GM12878 (cell line): ENCODE measurements at regions not wholly inside any gene's neighbourhood (a gene's known extent, or its start where the extent isn't known, plus 50 kb on each side); places are given as distances from the start of the nearest gene placed in this dataset.

ENCODE experiments used
- ATAC-seq: fragments of 200-7000 bp; cut with Tn5 transposase; 3 replicates; pipeline ENCODE4 v1.9.1; 2020; ENCODE audit warnings: mild to moderate bottlenecking, moderate library complexity
- BruUV-seq: library from RNA; stranded (reverse); fragments of 400-500 nt; replicated peaks from 2 replicates; lab custom pipeline; 2021; lab: Mats Ljungman, UMichigan
- CTCF ChIA-PET: fragments of 300-600 bp; sonication (Branson Sonifier 250); formaldehyde crosslinking; extraction: SDS; loops from one replicate; lab custom pipeline; 2021; ENCODE audit warnings: inconsistent platforms; lab: Yijun Ruan, JAX
- POLR2A ChIA-PET: fragments of 350-600 bp; formaldehyde crosslinking; extraction: SDS; loops from one replicate; lab custom pipeline; 2021; ENCODE audit warnings: inconsistent platforms; lab: Charles Lee
- RAD21 ChIA-PET: fragments of 300-600 bp; sonication (Branson Sonifier 250); formaldehyde crosslinking; loops from one replicate; lab custom pipeline; 2023; ENCODE audit warnings: antibody characterized with exemption; ENCODE audit not compliant: unreplicated experiment; lab: Charles Lee
- SMC1A ChIA-PET: fragments of 300-600 bp; sonication (Branson Sonifier 250); formaldehyde crosslinking; loops from one replicate; lab custom pipeline; 2023; ENCODE audit not compliant: unreplicated experiment, uncharacterized antibody; lab: Charles Lee
- DNase-seq: peaks from one replicate; pipeline ENCODE4 v3.0.0-alpha.2; 2011; ENCODE audit warnings: low read depth, low spot score
- FAIRE-seq: peaks from 3 replicates; lab custom pipeline; 2011; peaks lifted over from hg19 to GRCh38; lab: Jason Lieb, UNC
- H2AFZ ChIP-seq: 2 replicates; pipeline ENCODE4 v1.6.0; 2011; ENCODE audit warnings: low read depth, low read length, control low read depth; ENCODE audit not compliant: control insufficient read depth
- H3K27ac ChIP-seq: 2 replicates; pipeline ENCODE4 v1.5.1; 2011; ENCODE audit warnings: control low read depth; ENCODE audit not compliant: control insufficient read depth, insufficient read depth
- H3K27me3 ChIP-seq, 2 experiments: replicated peaks in 1 of 2; 2 replicates each; pipeline versions ENCODE4 v1.6.0 to v1.6.1; 2011; ENCODE audit warnings: low read length in 1 of 2; ENCODE audit not compliant: control insufficient read depth in 2 of 2, insufficient read depth in 2 of 2
- H3K36me3 ChIP-seq, 2 experiments: 2 replicates each; pipeline ENCODE4 v1.5.1; 2011; ENCODE audit warnings: low read length in 1 of 2; ENCODE audit not compliant: control insufficient read depth in 2 of 2, insufficient read depth in 2 of 2
- H3K4me1 ChIP-seq: 2 replicates; pipeline ENCODE4 v1.6.1; 2011; ENCODE audit warnings: mild to moderate bottlenecking, low read length, moderate library complexity, mixed read lengths; ENCODE audit not compliant: control insufficient read depth, insufficient read depth
- H3K4me2 ChIP-seq: 2 replicates; pipeline ENCODE4 v1.6.0; 2011; ENCODE audit warnings: control low read depth; ENCODE audit not compliant: control insufficient read depth, insufficient read depth
- H3K4me3 ChIP-seq: fragments of 200-600 bp; sonication (generic); 2 replicates; pipeline ENCODE4 v1.5.1; 2016
- H3K79me2 ChIP-seq: 2 replicates; pipeline ENCODE4 v1.6.0; 2011; ENCODE audit warnings: low read length; ENCODE audit not compliant: control insufficient read depth, insufficient read depth
- H3K9ac ChIP-seq: 2 replicates; pipeline ENCODE4 v1.8.0; 2011; ENCODE audit warnings: low read length, control low read depth, mixed read lengths; ENCODE audit not compliant: control insufficient read depth, insufficient read depth
- H3K9me3 ChIP-seq: replicated peaks from 3 replicates; pipeline ENCODE4 v1.5.1; 2011; ENCODE audit warnings: mild to moderate bottlenecking, low read length; ENCODE audit not compliant: control insufficient read depth, insufficient read depth
- H4K20me1 ChIP-seq: 2 replicates; pipeline ENCODE4 v1.6.0; 2011; ENCODE audit not compliant: control insufficient read depth, insufficient read depth
- BMI1 ChIP-seq: fragments of 450-650 bp; IDR thresholded peaks from 2 replicates; pipeline ENCODE4 v1.6.1; 2016; ENCODE audit warnings: mild to moderate bottlenecking, moderate library complexity, borderline replicate concordance
- CBX3 ChIP-seq: fragments of 200-600 bp; sonication (generic); IDR thresholded peaks from 2 replicates; pipeline ENCODE4 v1.6.1; 2016; ENCODE audit warnings: low read depth, borderline replicate concordance
- CBX5 ChIP-seq: sonication (generic); IDR thresholded peaks from 2 replicates; pipeline ENCODE4 v1.6.1; 2016; ENCODE audit warnings: low read depth, moderate library complexity, mild to moderate bottlenecking, inconsistent platforms
- KLF5 ChIP-seq: fragments of 450-650 bp; IDR thresholded peaks from 2 replicates; pipeline ENCODE4 v1.6.1; 2014; ENCODE audit warnings: mild to moderate bottlenecking; ENCODE audit not compliant: partially characterized antibody
- MTA2 ChIP-seq: fragments of 450-650 bp; IDR thresholded peaks from 2 replicates; pipeline ENCODE4 v1.6.1; 2016; ENCODE audit warnings: low read depth, mild to moderate bottlenecking, moderate library complexity
- NFIC ChIP-seq: IDR thresholded peaks from 2 replicates; pipeline ENCODE4 v1.6.1; 2012; ENCODE audit warnings: low read depth, mild to moderate bottlenecking, inconsistent platforms, low read length, moderate library complexity
- NR2C2 ChIP-seq: IDR thresholded peaks from 2 replicates; pipeline ENCODE4 v1.6.1; 2011; ENCODE audit warnings: borderline replicate concordance, low read depth; ENCODE audit not compliant: control insufficient read depth, insufficient read length
- SP1 ChIP-seq: IDR thresholded peaks from one replicate; pipeline ENCODE4 v1.6.1; 2011; ENCODE audit warnings: low read depth, low read length
- YY1 ChIP-seq: IDR thresholded peaks from 2 replicates; pipeline ENCODE4 v1.6.1; 2011; ENCODE audit warnings: low read depth, mild to moderate bottlenecking, low read length
- ZNF207 ChIP-seq: fragments of 450-650 bp; IDR thresholded peaks from 2 replicates; pipeline ENCODE4 v1.6.1; 2014; ENCODE audit warnings: antibody characterized with exemption, mild to moderate bottlenecking, borderline replicate concordance
- ZNF384 ChIP-seq: IDR thresholded peaks from 2 replicates; pipeline ENCODE4 v1.6.1; 2012; ENCODE audit warnings: low read depth, mild to moderate bottlenecking, low read length, improper control_type of control experiment, borderline replicate concordance
- ZZZ3 ChIP-seq: IDR thresholded peaks from 2 replicates; pipeline ENCODE4 v1.6.1; 2011; ENCODE audit warnings: low read depth; ENCODE audit not compliant: control insufficient read depth, insufficient read length
- WGBS: methylation state at CpG from one replicate; pipeline ENCODE4 v1.1.6; 2016; ENCODE audit warnings: low lambda C conversion rate; ENCODE audit not compliant: insufficient replicate concordance, insufficient coverage; ENCODE audit errors: missing lambda C conversion rate; 5-methylcytosine and 5-hydroxymethylcytosine counted together
- in situ Hi-C: fragments of 300-500 bp; cut with MboI; formaldehyde crosslinking; loops from 9 replicates; pipeline ENCODE4 v1.14.3; 2018; ENCODE audit warnings: mixed read lengths
- intact Hi-C: fragments of 100-400 bp; cut with micrococcal nuclease; formaldehyde crosslinking; loops from one replicate; pipeline ENCODE4 v1.14.2; 2022; ENCODE audit not compliant: unreplicated experiment
- TF ChIP-seq, protein P1 (sequence below): IDR thresholded peaks from 2 replicates; pipeline ENCODE4 v1.6.1; 2011; ENCODE audit warnings: mild to moderate bottlenecking, low read depth, low read length, moderate library complexity; ENCODE audit not compliant: insufficient replicate concordance
- TF ChIP-seq, protein P2 (sequence below): fragments of 150-350 bp; IDR thresholded peaks from 2 replicates; pipeline ENCODE4 v1.6.1; 2014; ENCODE audit warnings: mild to moderate bottlenecking, low read depth, low read length
- TF ChIP-seq, protein P3 (sequence below): fragments of 450-650 bp; IDR thresholded peaks from 2 replicates; pipeline ENCODE4 v1.6.1; 2017; ENCODE audit warnings: antibody characterized with exemption, mild to moderate bottlenecking, moderate library complexity
- TF ChIP-seq, protein P4 (sequence below): fragments of 450-650 bp; IDR thresholded peaks from 2 replicates; pipeline ENCODE4 v1.6.1; 2016; ENCODE audit warnings: mild to moderate bottlenecking, moderate library complexity, borderline replicate concordance

DNA sequence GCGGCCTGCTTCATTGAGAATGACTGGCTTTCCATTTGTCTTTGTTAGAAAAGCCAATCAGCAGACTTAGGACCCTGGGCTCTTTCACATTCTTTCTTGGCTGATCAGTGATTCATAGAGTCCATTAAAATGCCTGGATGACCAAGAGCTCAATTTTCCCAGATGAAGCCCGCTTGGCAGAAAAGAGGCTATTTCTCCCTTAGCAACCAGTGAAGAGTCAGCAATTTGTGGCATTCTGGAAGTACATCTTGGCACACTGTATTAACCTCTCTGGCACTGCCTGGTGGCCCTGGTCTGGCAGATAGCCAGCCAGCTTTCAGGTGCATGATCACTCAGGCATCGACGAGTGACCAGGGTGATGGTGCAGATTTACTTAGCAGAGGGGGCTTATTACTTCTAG is 145.7 kb upstream of the PLAAT1 start:
- Histone ChIP-seq H2AFZ (no peak overlapping the region), H3K9me3 (no peaks in the 10 kb centered on the region), H3K27me3 (no peaks in the 10 kb centered on the region), H4K20me1 (no peaks in the 10 kb centered on the region), H3K4me1 (no peaks in the 10 kb centered on the region), H3K36me3 (no peaks in the 10 kb centered on the region), H3K9ac (no peak overlapping the region), H3K27ac (no peak overlapping the region), H3K79me2 (no peaks in the 10 kb centered on the region), H3K4me2 (no peak overlapping the region), H3K4me3 (no peak overlapping the region)
- intact Hi-C loops (no loop called here), in situ Hi-C loops (no loop called here)
- ChIA-PET CTCF (no interaction called here), POLR2A (no interaction called here), RAD21 (no interaction called here), SMC1A (interaction anchor here (0.7 kb wide), 1 partner anchor 282 kb away, joined by 3 read pairs; no protein-coding TSS in a partner anchor)
- ATAC-seq (no peak), DNase-seq (no peak), FAIRE-seq (no peak)
- no TSS peak for BruUV-seq
- 39% methylated on average over 4 of the region's 4 CpGs for WGBS
- no peak for TF ChIP-seq YY1
- TF ChIP-seq, protein P1, sequence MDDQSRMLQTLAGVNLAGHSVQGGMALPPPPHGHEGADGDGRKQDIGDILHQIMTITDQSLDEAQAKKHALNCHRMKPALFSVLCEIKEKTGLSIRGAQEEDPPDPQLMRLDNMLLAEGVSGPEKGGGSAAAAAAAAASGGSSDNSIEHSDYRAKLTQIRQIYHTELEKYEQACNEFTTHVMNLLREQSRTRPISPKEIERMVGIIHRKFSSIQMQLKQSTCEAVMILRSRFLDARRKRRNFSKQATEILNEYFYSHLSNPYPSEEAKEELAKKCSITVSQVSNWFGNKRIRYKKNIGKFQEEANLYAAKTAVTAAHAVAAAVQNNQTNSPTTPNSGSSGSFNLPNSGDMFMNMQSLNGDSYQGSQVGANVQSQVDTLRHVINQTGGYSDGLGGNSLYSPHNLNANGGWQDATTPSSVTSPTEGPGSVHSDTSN = no peak
- TF ChIP-seq MTA2 = no peak
- TF ChIP-seq, protein P2, sequence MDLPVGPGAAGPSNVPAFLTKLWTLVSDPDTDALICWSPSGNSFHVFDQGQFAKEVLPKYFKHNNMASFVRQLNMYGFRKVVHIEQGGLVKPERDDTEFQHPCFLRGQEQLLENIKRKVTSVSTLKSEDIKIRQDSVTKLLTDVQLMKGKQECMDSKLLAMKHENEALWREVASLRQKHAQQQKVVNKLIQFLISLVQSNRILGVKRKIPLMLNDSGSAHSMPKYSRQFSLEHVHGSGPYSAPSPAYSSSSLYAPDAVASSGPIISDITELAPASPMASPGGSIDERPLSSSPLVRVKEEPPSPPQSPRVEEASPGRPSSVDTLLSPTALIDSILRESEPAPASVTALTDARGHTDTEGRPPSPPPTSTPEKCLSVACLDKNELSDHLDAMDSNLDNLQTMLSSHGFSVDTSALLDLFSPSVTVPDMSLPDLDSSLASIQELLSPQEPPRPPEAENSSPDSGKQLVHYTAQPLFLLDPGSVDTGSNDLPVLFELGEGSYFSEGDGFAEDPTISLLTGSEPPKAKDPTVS = no peak
- TF ChIP-seq BMI1 = no peak
- no peak for TF ChIP-seq KLF5
- no peak for TF ChIP-seq ZNF384
- TF ChIP-seq ZNF207 = no peak
- TF ChIP-seq NR2C2 = no peak
- TF ChIP-seq SP1 = no peak
- no peak for TF ChIP-seq CBX5
- TF ChIP-seq CBX3 = no peak
- no peak for TF ChIP-seq NFIC
- TF ChIP-seq, protein P3, sequence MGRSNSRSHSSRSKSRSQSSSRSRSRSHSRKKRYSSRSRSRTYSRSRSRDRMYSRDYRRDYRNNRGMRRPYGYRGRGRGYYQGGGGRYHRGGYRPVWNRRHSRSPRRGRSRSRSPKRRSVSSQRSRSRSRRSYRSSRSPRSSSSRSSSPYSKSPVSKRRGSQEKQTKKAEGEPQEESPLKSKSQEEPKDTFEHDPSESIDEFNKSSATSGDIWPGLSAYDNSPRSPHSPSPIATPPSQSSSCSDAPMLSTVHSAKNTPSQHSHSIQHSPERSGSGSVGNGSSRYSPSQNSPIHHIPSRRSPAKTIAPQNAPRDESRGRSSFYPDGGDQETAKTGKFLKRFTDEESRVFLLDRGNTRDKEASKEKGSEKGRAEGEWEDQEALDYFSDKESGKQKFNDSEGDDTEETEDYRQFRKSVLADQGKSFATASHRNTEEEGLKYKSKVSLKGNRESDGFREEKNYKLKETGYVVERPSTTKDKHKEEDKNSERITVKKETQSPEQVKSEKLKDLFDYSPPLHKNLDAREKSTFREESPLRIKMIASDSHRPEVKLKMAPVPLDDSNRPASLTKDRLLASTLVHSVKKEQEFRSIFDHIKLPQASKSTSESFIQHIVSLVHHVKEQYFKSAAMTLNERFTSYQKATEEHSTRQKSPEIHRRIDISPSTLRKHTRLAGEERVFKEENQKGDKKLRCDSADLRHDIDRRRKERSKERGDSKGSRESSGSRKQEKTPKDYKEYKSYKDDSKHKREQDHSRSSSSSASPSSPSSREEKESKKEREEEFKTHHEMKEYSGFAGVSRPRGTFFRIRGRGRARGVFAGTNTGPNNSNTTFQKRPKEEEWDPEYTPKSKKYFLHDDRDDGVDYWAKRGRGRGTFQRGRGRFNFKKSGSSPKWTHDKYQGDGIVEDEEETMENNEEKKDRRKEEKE = no peak
- TF ChIP-seq, protein P4, sequence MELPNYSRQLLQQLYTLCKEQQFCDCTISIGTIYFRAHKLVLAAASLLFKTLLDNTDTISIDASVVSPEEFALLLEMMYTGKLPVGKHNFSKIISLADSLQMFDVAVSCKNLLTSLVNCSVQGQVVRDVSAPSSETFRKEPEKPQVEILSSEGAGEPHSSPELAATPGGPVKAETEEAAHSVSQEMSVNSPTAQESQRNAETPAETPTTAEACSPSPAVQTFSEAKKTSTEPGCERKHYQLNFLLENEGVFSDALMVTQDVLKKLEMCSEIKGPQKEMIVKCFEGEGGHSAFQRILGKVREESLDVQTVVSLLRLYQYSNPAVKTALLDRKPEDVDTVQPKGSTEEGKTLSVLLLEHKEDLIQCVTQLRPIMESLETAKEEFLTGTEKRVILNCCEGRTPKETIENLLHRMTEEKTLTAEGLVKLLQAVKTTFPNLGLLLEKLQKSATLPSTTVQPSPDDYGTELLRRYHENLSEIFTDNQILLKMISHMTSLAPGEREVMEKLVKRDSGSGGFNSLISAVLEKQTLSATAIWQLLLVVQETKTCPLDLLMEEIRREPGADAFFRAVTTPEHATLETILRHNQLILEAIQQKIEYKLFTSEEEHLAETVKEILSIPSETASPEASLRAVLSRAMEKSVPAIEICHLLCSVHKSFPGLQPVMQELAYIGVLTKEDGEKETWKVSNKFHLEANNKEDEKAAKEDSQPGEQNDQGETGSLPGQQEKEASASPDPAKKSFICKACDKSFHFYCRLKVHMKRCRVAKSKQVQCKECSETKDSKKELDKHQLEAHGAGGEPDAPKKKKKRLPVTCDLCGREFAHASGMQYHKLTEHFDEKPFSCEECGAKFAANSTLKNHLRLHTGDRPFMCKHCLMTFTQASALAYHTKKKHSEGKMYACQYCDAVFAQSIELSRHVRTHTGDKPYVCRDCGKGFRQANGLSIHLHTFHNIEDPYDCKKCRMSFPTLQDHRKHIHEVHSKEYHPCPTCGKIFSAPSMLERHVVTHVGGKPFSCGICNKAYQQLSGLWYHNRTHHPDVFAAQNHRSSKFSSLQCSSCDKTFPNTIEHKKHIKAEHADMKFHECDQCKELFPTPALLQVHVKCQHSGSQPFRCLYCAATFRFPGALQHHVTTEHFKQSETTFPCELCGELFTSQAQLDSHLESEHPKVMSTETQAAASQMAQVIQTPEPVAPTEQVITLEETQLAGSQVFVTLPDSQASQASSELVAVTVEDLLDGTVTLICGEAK = no peak
- TF ChIP-seq ZZZ3 = no peak
